Panc1 (cell line): ENCODE measurements at regions not wholly inside any gene's neighbourhood (a gene's known extent, or its start where the extent isn't known, plus 50 kb on each side); places are given as distances from the start of the nearest gene placed in this dataset.

Experiments
- POLR2AphosphoS5 ChIP-seq: IDR thresholded peaks from 2 replicates; pipeline ENCODE4 v1.6.1; 2012; ENCODE audit warnings: mild to moderate bottlenecking, low read depth, low read length, moderate library complexity
- TF ChIP-seq, protein P1 (sequence below): fragments of 450-650 bp; IDR thresholded peaks from 2 replicates; pipeline ENCODE4 v1.5.1; 2017; ENCODE audit warnings: mild to moderate bottlenecking

DNA sequence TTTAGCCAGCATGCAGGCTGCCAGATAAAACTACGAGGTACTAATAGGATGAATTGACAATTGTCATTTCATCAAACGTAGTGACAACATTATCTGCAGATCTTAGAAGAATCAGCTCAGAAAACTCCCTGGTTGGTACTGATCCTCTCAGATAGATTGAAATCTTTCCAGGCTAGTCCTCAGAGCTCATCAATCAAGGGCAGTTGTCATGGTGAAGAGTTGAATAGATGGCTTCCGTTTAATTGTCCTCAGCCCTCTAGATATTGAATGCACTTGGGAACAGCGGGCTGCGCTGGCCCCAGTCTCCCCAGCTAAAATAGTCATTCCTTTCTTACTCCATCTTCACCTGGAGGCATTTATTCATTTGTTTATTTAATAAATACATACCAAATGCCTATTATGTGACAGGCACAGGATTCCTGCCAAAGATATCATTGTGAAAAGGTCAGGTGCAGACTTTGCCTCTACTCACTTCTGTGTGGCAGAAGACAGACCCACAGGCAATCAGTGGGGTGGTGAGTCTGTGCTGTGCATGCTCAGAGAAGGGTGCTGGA, 1081.6 kb downstream of the TYW1 start:
- TF ChIP-seq, protein P1, sequence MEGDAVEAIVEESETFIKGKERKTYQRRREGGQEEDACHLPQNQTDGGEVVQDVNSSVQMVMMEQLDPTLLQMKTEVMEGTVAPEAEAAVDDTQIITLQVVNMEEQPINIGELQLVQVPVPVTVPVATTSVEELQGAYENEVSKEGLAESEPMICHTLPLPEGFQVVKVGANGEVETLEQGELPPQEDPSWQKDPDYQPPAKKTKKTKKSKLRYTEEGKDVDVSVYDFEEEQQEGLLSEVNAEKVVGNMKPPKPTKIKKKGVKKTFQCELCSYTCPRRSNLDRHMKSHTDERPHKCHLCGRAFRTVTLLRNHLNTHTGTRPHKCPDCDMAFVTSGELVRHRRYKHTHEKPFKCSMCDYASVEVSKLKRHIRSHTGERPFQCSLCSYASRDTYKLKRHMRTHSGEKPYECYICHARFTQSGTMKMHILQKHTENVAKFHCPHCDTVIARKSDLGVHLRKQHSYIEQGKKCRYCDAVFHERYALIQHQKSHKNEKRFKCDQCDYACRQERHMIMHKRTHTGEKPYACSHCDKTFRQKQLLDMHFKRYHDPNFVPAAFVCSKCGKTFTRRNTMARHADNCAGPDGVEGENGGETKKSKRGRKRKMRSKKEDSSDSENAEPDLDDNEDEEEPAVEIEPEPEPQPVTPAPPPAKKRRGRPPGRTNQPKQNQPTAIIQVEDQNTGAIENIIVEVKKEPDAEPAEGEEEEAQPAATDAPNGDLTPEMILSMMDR: no peak
- no peak for TF ChIP-seq POLR2AphosphoS5
